Activated T-cell treated with anti-CD3 and anti-CD28 coated beads, Interleukin-2, amount 50 U/mL, for 72 hours (primary cell): ENCODE measurements at regions not wholly inside any gene's neighbourhood (a gene's known extent, or its start where the extent isn't known, plus 50 kb on each side); places are given as distances from the start of the nearest gene placed in this dataset.

ENCODE experiments used
- ATAC-seq, 2 donors: fragments of 150-1000 bp; cut with Tn5 transposase; replicated peaks in 1 of 2; 2 replicates each; pipeline ENCODE4 v1.10.0; 2021; ENCODE audit warnings: moderate library complexity in 2 of 2, mild to moderate bottlenecking in 1 of 2
- DNase-seq, 2 donors: peaks; one replicate each; pipeline ENCODE4 v3.0.0; 2021 to 2022; ENCODE audit warnings: mixed read lengths in 1 of 2
- H3K27ac Mint-ChIP-seq: one replicate; pipeline ENCODE4 v1.8.0; 2022; ENCODE audit warnings: mild to moderate bottlenecking, moderate library complexity, mixed read lengths
- H3K27me3 Mint-ChIP-seq: one replicate; pipeline ENCODE4 v1.8.0; 2022; ENCODE audit warnings: low read depth, mixed read lengths
- H3K36me3 Mint-ChIP-seq, 2 donors: one replicate each; pipeline ENCODE4 v1.8.0; 2022; ENCODE audit warnings: mixed read lengths in 2 of 2, mild to moderate bottlenecking in 1 of 2; ENCODE audit not compliant: insufficient read depth in 2 of 2
- H3K4me1 Mint-ChIP-seq: one replicate; pipeline ENCODE4 v1.8.0; 2022; ENCODE audit warnings: low read depth, mixed read lengths
- H3K4me3 Mint-ChIP-seq, 2 donors: one replicate each; pipeline ENCODE4 v1.8.0; 2022; ENCODE audit warnings: mild to moderate bottlenecking in 2 of 2, mixed read lengths in 2 of 2, moderate library complexity in 2 of 2
- H3K9me3 Mint-ChIP-seq, 2 donors: one replicate each; pipeline ENCODE4 v1.8.0; 2022; ENCODE audit warnings: mixed read lengths in 2 of 2

GRCh38 chr7:45971171-45971570 is 50.1 kb upstream of the IGFBP3 start:
- no peak overlapping the region for H3K4me3 Mint-ChIP-seq
- peaks cover 5% of the 10 kb centered on the region for H3K4me1 Mint-ChIP-seq
- no peaks in the 10 kb centered on the region for H3K27me3 Mint-ChIP-seq
- H3K36me3 Mint-ChIP-seq: no peaks in the 10 kb centered on the region
- ATAC-seq (no peak), DNase-seq (no peak)
- no peaks in the 10 kb centered on the region for H3K9me3 Mint-ChIP-seq
- no peak overlapping the region for H3K27ac Mint-ChIP-seq
